ENCODE measurements at regions not wholly inside any gene's neighbourhood (a gene's known extent, or its start where the extent isn't known, plus 50 kb on each side); places are given as distances from the start of the nearest gene placed in this dataset.

GRCh38 chr4:187073820-187074219 is 350.2 kb upstream of the FAT1 start:
- TF ChIP-seq CTCF (conservative IDR thresholded peaks at IDR 0.05; ENCODE audit: low read depth, low read length) = no peak
- no peak for TF ChIP-seq EZH2 (IDR thresholded peaks at IDR 0.05; ENCODE audit: borderline replicate concordance, low read depth, low read length, poor library complexity, severe bottlenecking)

All from A673 (cell line).